Breast epithelium (tissue), 4 donors: ENCODE measurements at regions not wholly inside any gene's neighbourhood (a gene's known extent, or its start where the extent isn't known, plus 50 kb on each side); places are given as distances from the start of the nearest gene placed in this dataset.

Experiments used
- DNase-seq, 2 donors: peaks; one replicate each; pipeline ENCODE4 v3.0.0-alpha.2; 2019; ENCODE audit warnings: low spot score in 2 of 2
- H3K27ac ChIP-seq, 2 donors: fragments of 200-600 bp; sonication (generic) in 1 of 2; one replicate each; pipeline ENCODE4 v1.5.1; 2016 to 2019; ENCODE audit warnings: mild to moderate bottlenecking in 1 of 2
- H3K27me3 ChIP-seq, 2 donors: fragments of 200-600 bp; sonication (generic) in 1 of 2; one replicate each; pipeline versions ENCODE4 v1.5.1 to v1.6.0; 2017 to 2019; ENCODE audit warnings: control low read depth in 1 of 2, mild to moderate bottlenecking in 1 of 2
- H3K36me3 ChIP-seq: fragments of 200-600 bp; one replicate; pipeline ENCODE4 v1.5.1; 2019
- H3K4me1 ChIP-seq, 2 donors: fragments of 200-600 bp; sonication (generic); one replicate each; pipeline ENCODE4 v1.5.1; 2016 to 2019; ENCODE audit warnings: control low read depth in 1 of 2
- H3K4me3 ChIP-seq, 3 donors: fragments of 200-600 bp; sonication (generic); 1 replicate in 2 of 3; 2 replicates in 1 of 3; pipeline ENCODE4 v1.5.1; 2016 to 2019; ENCODE audit warnings: mild to moderate bottlenecking in 3 of 3, moderate library complexity in 2 of 3
- H3K9me3 ChIP-seq, 2 donors: fragments of 200-600 bp; sonication (generic) in 1 of 2; one replicate each; pipeline ENCODE4 v1.5.1; 2016 to 2019; ENCODE audit warnings: control low read depth in 1 of 2
- POLR2A ChIP-seq: fragments of 450-650 bp; IDR thresholded peaks from one replicate; pipeline ENCODE4 v1.6.1; 2016; ENCODE audit warnings: antibody characterized with exemption, mild to moderate bottlenecking, moderate library complexity
- POLR2AphosphoS5 ChIP-seq, 3 donors: sonication (generic); formaldehyde crosslinking; IDR thresholded peaks; one replicate each; pipeline ENCODE4 v1.6.1; 2017; ENCODE audit warnings: antibody characterized with exemption in 3 of 3
- intact Hi-C: fragments of 100-400 bp; cut with DNase I; formaldehyde crosslinking; loops from one replicate; pipeline ENCODE4 v1.15.1; 2023; ENCODE audit warnings: low total_unique reads
- TF ChIP-seq, protein P1 (sequence below), 3 donors: fragments of 450-650 bp; IDR thresholded peaks; one replicate each; pipeline ENCODE4 v1.5.1; 2016 to 2017; ENCODE audit warnings: antibody characterized with exemption in 3 of 3, mild to moderate bottlenecking in 3 of 3, moderate library complexity in 3 of 3

DNA sequence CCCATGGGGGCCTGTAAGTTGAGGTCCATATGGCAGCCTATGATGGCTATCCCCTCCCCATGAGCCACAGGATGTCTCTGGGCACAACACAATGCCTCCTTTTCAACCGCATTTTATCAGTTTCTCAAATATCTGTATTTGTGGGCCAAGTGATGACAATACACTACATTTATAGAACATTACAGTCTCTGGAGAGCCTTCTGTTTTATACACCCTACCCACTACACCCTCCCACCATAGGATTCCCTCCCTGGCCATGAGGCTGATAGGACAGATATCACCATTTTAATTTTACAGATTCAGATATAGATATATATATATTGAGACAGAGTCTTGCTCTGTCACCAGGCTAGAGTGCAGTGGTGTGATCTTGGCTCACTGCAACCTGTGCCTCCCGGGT, 236.8 kb downstream of the ENC1 start:
- Histone ChIP-seq H3K4me3 (no peak overlapping the region), H3K27ac (no peak overlapping the region), H3K9me3 (no peaks in the 10 kb centered on the region), H3K4me1 (no peaks in the 10 kb centered on the region), H3K36me3 (no peaks in the 10 kb centered on the region), H3K27me3 (no peaks in the 10 kb centered on the region)
- TF ChIP-seq POLR2A (no peak), POLR2AphosphoS5 (IDR thresholded peaks at IDR 0.05) (no peak)
- TF ChIP-seq, protein P1, sequence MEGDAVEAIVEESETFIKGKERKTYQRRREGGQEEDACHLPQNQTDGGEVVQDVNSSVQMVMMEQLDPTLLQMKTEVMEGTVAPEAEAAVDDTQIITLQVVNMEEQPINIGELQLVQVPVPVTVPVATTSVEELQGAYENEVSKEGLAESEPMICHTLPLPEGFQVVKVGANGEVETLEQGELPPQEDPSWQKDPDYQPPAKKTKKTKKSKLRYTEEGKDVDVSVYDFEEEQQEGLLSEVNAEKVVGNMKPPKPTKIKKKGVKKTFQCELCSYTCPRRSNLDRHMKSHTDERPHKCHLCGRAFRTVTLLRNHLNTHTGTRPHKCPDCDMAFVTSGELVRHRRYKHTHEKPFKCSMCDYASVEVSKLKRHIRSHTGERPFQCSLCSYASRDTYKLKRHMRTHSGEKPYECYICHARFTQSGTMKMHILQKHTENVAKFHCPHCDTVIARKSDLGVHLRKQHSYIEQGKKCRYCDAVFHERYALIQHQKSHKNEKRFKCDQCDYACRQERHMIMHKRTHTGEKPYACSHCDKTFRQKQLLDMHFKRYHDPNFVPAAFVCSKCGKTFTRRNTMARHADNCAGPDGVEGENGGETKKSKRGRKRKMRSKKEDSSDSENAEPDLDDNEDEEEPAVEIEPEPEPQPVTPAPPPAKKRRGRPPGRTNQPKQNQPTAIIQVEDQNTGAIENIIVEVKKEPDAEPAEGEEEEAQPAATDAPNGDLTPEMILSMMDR (IDR thresholded peaks at IDR 0.05) = no peak
- intact Hi-C loops = no loop called here
- DNase-seq = no peak

DNA sequence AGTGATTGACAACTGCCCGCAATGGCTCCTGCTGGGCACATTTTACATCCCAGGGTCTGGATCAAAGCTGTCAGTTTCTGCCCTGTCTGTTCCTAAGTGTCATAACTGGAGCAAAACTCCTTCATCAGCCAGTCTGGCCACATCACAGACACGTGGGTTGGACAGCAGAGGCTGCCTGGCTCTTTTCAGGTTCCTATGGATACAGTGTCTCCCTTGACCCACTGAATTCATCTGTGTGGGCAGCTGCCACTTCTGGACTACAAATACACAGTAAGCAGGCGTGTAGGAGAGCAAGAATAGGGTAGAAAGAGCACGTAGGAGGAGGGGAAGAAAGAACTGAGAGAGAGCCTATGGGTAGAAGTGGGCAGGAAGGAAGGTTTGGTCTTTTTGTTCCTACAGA, 238.0 kb downstream of the ENC1 start:
- TF ChIP-seq, protein P1 (IDR thresholded peaks at IDR 0.05) = no peak
- no peak for TF ChIP-seq POLR2A
- no peak for TF ChIP-seq POLR2AphosphoS5 (IDR thresholded peaks at IDR 0.05)
- Histone ChIP-seq H3K9me3 (no peaks in the 10 kb centered on the region), H3K4me1 (no peaks in the 10 kb centered on the region), H3K27me3 (no peaks in the 10 kb centered on the region), H3K27ac (no peak overlapping the region), H3K36me3 (no peaks in the 10 kb centered on the region), H3K4me3 (no peak overlapping the region)
- DNase-seq = no peak
- intact Hi-C loops = no loop called here

DNA sequence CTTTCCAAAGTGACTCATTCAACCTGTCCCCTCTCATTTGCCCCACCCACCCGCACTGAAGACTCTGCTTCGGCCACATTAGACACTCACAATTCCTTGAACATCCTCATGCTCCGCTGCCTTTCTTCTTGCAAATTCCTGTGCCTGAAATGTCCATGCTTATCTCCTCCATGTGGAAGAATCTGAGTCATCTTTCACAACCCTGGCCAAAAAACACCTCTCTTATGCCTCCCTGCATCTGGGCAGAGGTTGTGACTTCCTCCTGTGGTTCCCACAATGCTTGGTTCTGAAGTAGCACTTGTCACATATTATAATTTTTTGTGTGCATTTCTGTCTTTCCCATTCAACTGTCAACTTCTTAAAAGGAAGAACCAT, 238.6 kb downstream of the ENC1 start:
- Histone ChIP-seq H3K27ac (no peak overlapping the region), H3K4me3 (no peak overlapping the region), H3K36me3 (no peaks in the 10 kb centered on the region), H3K9me3 (no peaks in the 10 kb centered on the region), H3K27me3 (no peaks in the 10 kb centered on the region), H3K4me1 (peaks cover 0 to 2% of the 10 kb centered on the region in 2 donors)
- intact Hi-C loops = no loop called here
- TF ChIP-seq, protein P1 (IDR thresholded peaks at IDR 0.05) = no peak
- DNase-seq = no peak

DNA sequence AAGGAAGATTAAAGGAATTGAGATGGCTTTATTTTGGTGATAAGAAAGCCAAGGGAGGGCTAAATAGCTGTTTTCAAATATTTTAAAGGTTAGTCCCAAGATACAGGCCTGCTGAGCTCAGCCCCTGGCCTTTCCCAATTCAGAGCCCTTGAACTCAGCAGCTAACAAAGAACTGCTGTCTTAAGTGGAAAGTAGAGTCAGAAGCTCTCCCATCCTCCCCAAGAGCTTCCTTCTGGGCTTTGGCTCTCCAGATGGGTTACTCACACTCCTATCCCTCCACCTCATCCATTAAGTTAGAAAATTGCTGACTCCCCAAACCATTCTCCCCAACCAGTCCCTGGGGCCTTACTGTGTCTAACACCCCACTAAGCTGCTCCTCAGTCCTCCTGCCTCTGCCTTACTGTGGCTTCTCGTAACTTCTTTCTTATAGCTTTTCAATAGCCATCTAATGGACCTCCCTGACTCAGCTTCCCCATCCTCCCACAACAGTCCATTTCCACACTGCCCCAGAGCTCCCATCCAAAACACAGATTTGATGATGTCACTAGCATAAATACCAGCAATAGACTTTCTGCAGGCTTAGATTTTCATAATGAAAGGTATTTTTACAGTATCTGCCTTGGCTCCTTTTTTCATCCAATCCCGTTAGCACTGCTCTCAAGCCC, 239.1 kb downstream of the ENC1 start:
- Histone ChIP-seq H3K4me3 (no peak overlapping the region), H3K36me3 (no peaks in the 10 kb centered on the region), H3K27me3 (no peaks in the 10 kb centered on the region), H3K4me1 (peaks cover 0 to 3% of the 10 kb centered on the region in 2 donors), H3K9me3 (no peaks in the 10 kb centered on the region), H3K27ac (no peak overlapping the region)
- DNase-seq = no peak
- intact Hi-C loops = no loop called here
- TF ChIP-seq POLR2AphosphoS5 (IDR thresholded peaks at IDR 0.05) (no peak), POLR2A (no peak)
- TF ChIP-seq, protein P1 (IDR thresholded peaks at IDR 0.05) = no peak

DNA sequence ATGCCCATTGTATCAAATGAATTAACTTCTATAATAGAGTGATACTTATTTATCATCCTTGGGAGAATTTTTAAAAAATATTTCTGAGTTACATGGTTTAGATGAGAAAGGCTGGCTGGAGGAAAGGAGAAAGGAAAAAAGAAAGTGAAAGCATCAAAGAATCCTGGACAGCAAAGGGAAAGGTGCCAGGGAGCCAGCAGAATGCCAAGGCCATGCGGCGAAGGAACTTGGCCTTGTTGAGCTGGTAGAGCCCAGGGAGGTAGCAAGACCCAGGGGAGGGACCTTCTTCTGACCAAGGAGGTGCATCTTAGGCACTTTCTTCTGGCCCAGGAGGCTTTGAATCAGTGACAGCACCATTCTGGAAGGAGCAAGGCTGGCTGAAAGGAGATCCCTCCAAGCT, 240.5 kb downstream of the ENC1 start:
- no peaks in the 10 kb centered on the region for H3K36me3 ChIP-seq
- DNase-seq = no peak

More for the DNA sequence above, 240.5 kb downstream of the ENC1 start:
- Histone ChIP-seq H3K27me3 (no peaks in the 10 kb centered on the region), H3K4me3 (no peak overlapping the region), H3K9me3 (no peaks in the 10 kb centered on the region), H3K27ac (no peak overlapping the region), H3K4me1 (peaks cover 0 to 3% of the 10 kb centered on the region in 2 donors)
- intact Hi-C loops = no loop called here
- TF ChIP-seq, protein P1 (IDR thresholded peaks at IDR 0.05) = no peak
- TF ChIP-seq POLR2AphosphoS5 (IDR thresholded peaks at IDR 0.05) (no peak), POLR2A (no peak)
